Natural killer cell (primary cell): ENCODE measurements at regions not wholly inside any gene's neighbourhood (a gene's known extent, or its start where the extent isn't known, plus 50 kb on each side); places are given as distances from the start of the nearest gene placed in this dataset.
"Not testable (repeated sequence)": the region's sequence is repeated elsewhere in the genome, so short reads cannot be mapped to it uniquely, and the experiment has no call there.

Source experiments
- ATAC-seq, 3 donors: fragments of 150-1000 bp in 2 of 3; fragments of 200-7000 bp in 1 of 3; cut with Tn5 transposase; 1 replicate in 1 of 3; 2 replicates in 2 of 3; pipeline ENCODE4 v1.10.0; 2021; ENCODE audit warnings: mild to moderate bottlenecking in 2 of 3, moderate library complexity in 2 of 3
- DNase-seq, 2 donors: peaks; one replicate each; pipeline versions ENCODE4 v3.0.0 to v3.0.0-alpha.2; 2013 to 2021; ENCODE audit warnings: mixed read lengths in 1 of 2
- H3K27ac ChIP-seq: one replicate; pipeline ENCODE4 v1.5.1; 2013; ENCODE audit warnings: mild to moderate bottlenecking, low read length
- H3K27me3 ChIP-seq: one replicate; pipeline ENCODE4 v1.6.1; 2013; ENCODE audit warnings: low read length; ENCODE audit not compliant: control insufficient read depth, insufficient read depth
- H3K36me3 ChIP-seq: one replicate; pipeline ENCODE4 v1.6.1; 2013; ENCODE audit warnings: low read length; ENCODE audit not compliant: control insufficient read depth, insufficient read depth
- H3K4me1 ChIP-seq: one replicate; pipeline ENCODE4 v1.6.1; 2013; ENCODE audit warnings: low read length; ENCODE audit not compliant: control insufficient read depth, insufficient read depth
- H3K4me3 ChIP-seq: one replicate; pipeline ENCODE4 v1.5.1; 2013; ENCODE audit warnings: low read length
- H3K9me3 ChIP-seq: one replicate; pipeline ENCODE4 v1.6.1; 2013; ENCODE audit warnings: low read length; ENCODE audit not compliant: control insufficient read depth, insufficient read depth
- H3K27ac Mint-ChIP-seq, 2 donors: one replicate each; pipeline ENCODE4 v1.8.0; 2022; ENCODE audit warnings: mild to moderate bottlenecking in 2 of 2, mixed read lengths in 2 of 2, moderate library complexity in 1 of 2
- H3K27me3 Mint-ChIP-seq, 2 donors: one replicate each; pipeline ENCODE4 v1.8.0; 2022; ENCODE audit warnings: low read depth in 2 of 2, mixed read lengths in 2 of 2
- H3K36me3 Mint-ChIP-seq: one replicate; pipeline ENCODE4 v1.8.0; 2022; ENCODE audit warnings: mixed read lengths
- H3K4me1 Mint-ChIP-seq, 2 donors: one replicate each; pipeline ENCODE4 v1.8.0; 2022; ENCODE audit warnings: mixed read lengths in 2 of 2
- H3K4me3 Mint-ChIP-seq: one replicate; pipeline ENCODE4 v1.8.0; 2022; ENCODE audit warnings: mild to moderate bottlenecking, moderate library complexity, mixed read lengths
- H3K9me3 Mint-ChIP-seq, 2 donors: one replicate each; pipeline ENCODE4 v1.8.0; 2022; ENCODE audit warnings: mixed read lengths in 2 of 2
- CTCF ChIP-seq: fragments of 200-600 bp; IDR thresholded peaks from one replicate; pipeline ENCODE4 v1.8.0; 2022; ENCODE audit warnings: antibody characterized with exemption
- WGBS: methylation state at CpG from one replicate; pipeline ENCODE4 v1.1.7; 2013; ENCODE audit warnings: missing lambda C conversion rate; ENCODE audit not compliant: insufficient coverage; 5-methylcytosine and 5-hydroxymethylcytosine counted together
- intact Hi-C: fragments of 100-400 bp; cut with micrococcal nuclease; formaldehyde crosslinking; loops from one replicate; pipeline ENCODE4 v1.14.2; 2022

DNA sequence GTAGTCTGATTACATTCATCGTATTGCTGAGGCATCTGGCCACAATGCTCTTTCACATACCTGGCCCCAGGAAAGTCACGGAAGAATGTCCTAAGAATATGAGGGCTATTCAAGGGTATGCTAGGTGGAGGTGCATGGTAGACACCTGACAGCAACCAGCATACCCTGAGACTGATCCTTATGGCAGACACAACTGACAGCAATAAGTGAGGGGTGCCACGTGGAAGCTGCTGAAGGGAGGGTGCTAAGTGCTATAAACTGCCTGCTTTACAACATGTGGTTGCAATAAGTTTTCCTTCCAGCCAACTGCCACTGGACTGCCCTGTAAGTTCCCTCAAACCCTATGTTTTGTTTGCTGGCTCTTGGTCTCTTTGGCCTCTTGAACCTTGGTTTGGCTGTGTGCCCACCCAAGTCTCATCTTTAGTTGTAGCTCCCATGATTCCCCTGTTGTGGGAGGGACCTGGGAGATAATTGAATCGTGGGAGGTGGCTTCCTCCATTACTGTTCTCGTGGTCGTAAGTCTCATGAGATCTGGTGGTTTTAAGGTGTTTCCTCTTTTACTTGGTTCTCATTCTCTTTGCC lies 201.3 kb upstream of the MOCS1 start:
- H3K27me3 ChIP-seq: no peaks in the 10 kb centered on the region
- no peak overlapping the region for H3K4me3 ChIP-seq
- Mint-ChIP-seq H3K27me3 (peaks cover 0 to 12% of the 10 kb centered on the region in 2 donors), H3K9me3 (peaks cover 2% of the 10 kb centered on the region in 2 donors), H3K4me3 (no peak overlapping the region), H3K36me3 (no peaks in the 10 kb centered on the region), H3K4me1 (no peaks in the 10 kb centered on the region), H3K27ac (no peak overlapping the region)
- 47% methylated on average over 6 of the region's 6 CpGs for WGBS
- no peak for TF ChIP-seq CTCF
- no peaks in the 10 kb centered on the region for H3K4me1 ChIP-seq
- no peaks in the 10 kb centered on the region for H3K36me3 ChIP-seq
- DNase-seq (no peak), ATAC-seq (no peak)
- no peak overlapping the region for H3K27ac ChIP-seq
- H3K9me3 ChIP-seq: peaks cover 3% of the 10 kb centered on the region
- intact Hi-C loops: no loop called here

GRCh38 chr6:40133981-40134380 lies 199.7 kb upstream of the MOCS1 start:
- H3K4me3 Mint-ChIP-seq, H3K36me3 ChIP-seq, H3K4me1 Mint-ChIP-seq, H3K9me3 ChIP-seq, intact Hi-C loops, H3K9me3 Mint-ChIP-seq, H3K36me3 Mint-ChIP-seq, H3K4me3 ChIP-seq, H3K4me1 ChIP-seq, DNase-seq, H3K27ac Mint-ChIP-seq, ATAC-seq, H3K27me3 ChIP-seq, H3K27ac ChIP-seq: not testable (repeated sequence)
- WGBS: 96% methylated on average over 20 of the region's 20 CpGs
- H3K27me3 Mint-ChIP-seq: peaks cover 0 to 11% of the 10 kb centered on the region in 2 donors

DNA sequence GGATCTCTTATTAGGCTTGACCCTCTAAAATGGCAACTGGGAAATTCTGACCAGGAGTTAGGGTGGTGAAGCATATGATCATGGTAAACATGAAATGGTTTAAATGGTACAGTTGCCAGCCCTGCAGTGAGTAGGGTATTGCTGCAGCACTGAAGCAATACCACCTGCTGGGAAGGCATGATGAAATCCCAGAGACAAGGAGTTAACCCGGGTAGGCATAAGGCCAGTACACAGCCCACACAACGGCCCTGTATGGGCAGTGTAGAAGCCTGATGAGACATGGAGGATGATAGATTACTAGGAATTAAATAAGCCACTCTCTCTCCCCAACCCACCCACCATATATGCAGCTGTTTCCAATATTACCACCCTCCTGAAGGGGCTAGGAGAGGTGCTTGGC lies 197.4 kb upstream of the MOCS1 start:
- H3K27ac Mint-ChIP-seq: no peak overlapping the region
- H3K4me3 Mint-ChIP-seq: no peak overlapping the region
- Histone ChIP-seq H3K27ac (no peak overlapping the region), H3K4me1 (no peaks in the 10 kb centered on the region), H3K4me3 (no peak overlapping the region), H3K9me3 (peaks cover 3% of the 10 kb centered on the region), H3K36me3 (no peaks in the 10 kb centered on the region), H3K27me3 (no peaks in the 10 kb centered on the region)
- H3K27me3 Mint-ChIP-seq: peaks cover 0 to 1% of the 10 kb centered on the region in 2 donors
- DNase-seq (no peak), ATAC-seq (no peak)
- no peaks in the 10 kb centered on the region for H3K36me3 Mint-ChIP-seq
- 100% methylated on average over 1 of the region's 2 CpGs for WGBS
- H3K9me3 Mint-ChIP-seq: no peaks in the 10 kb centered on the region
- TF ChIP-seq CTCF: no peak
- H3K4me1 Mint-ChIP-seq: no peaks in the 10 kb centered on the region
- intact Hi-C loops: no loop called here

GRCh38 chr6:40128127-40128526 lies 193.9 kb upstream of the MOCS1 start:
- H3K4me3 Mint-ChIP-seq: no peak overlapping the region
- intact Hi-C loops: no loop called here
- no peaks in the 10 kb centered on the region for H3K4me1 Mint-ChIP-seq
- 63% methylated on average over 2 of the region's 2 CpGs for WGBS
- H3K27ac Mint-ChIP-seq: no peak overlapping the region
- no peaks in the 10 kb centered on the region for H3K9me3 Mint-ChIP-seq
- no peak for TF ChIP-seq CTCF
- Histone ChIP-seq H3K27me3 (no peaks in the 10 kb centered on the region), H3K4me3 (no peak overlapping the region), H3K4me1 (no peaks in the 10 kb centered on the region), H3K27ac (no peak overlapping the region), H3K36me3 (no peaks in the 10 kb centered on the region), H3K9me3 (no peaks in the 10 kb centered on the region)
- ATAC-seq (no peak), DNase-seq (no peak)
- H3K36me3 Mint-ChIP-seq: no peaks in the 10 kb centered on the region
- H3K27me3 Mint-ChIP-seq: no peaks in the 10 kb centered on the region
